ENCODE measurements at regions not wholly inside any gene's neighbourhood (a gene's known extent, or its start where the extent isn't known, plus 50 kb on each side); places are given as distances from the start of the nearest gene placed in this dataset.

DNA sequence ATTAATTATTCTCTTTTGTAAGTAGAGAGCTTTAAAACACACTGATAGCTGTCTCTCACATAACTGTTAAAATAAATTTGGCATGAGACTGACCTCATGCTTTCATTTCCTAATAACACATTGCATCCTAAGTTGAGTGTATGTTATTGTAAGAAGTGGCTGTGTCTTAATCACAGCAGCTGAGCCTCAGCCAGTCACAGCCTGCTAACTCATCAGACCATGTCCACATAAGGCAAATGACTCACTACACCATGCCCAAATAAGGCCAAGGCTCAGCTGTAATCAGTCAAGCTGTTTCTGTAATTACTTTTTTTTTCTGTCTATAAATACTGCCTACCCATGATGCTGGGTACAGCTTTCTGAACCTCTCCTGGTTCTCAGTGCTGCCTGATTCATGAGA, 860.9 kb downstream of the XPNPEP1 start:
- DNase-seq (peak; percentile 18), ATAC-seq (ENCODE audit: low read depth) (no peak)
- Histone ChIP-seq H2BK15ac (ENCODE audit: low read depth, low read length) (no peak overlapping the region), H3K4ac (ENCODE audit: low read depth, low read length) (no peak overlapping the region), H3K27me3 (ENCODE audit: control insufficient read depth, insufficient read depth, low read length) (no peaks in the 10 kb centered on the region), H2BK5ac (ENCODE audit: low read depth, low read length, poor library complexity, severe bottlenecking) (no peak overlapping the region), H3K56ac (ENCODE audit: extremely low read depth, insufficient read depth, low read length) (no peak overlapping the region), H2BK20ac (ENCODE audit: low read depth, low read length) (no peak overlapping the region), H3K4me3 (ENCODE audit: insufficient read depth, low read depth, low read length) (no peak overlapping the region), H3K9me3 (ENCODE audit: control insufficient read depth, insufficient read depth, low read length) (0 out of 2 replicates have a peak, but pooled peaks cover 2% of the 10 kb centered on the region), H2BK120ac (ENCODE audit: low read depth, low read length) (no peak overlapping the region), H3K4me2 (ENCODE audit: low read depth, low read length) (no peak overlapping the region), H3K9ac (ENCODE audit: low read depth, low read length) (no peak overlapping the region), H3K9me1 (ENCODE audit: insufficient read depth, low read length) (no peaks in the 10 kb centered on the region), H4K91ac (ENCODE audit: insufficient read depth, low read depth, low read length) (no peak overlapping the region), H3K18ac (ENCODE audit: low read depth, low read length) (no peak overlapping the region), H2AK5ac (ENCODE audit: low read depth, low read length) (no peak overlapping the region), H3K23ac (ENCODE audit: low read depth, low read length) (no peak overlapping the region), H4K8ac (ENCODE audit: low read depth in 2 of 2, low read length in 2 of 2) (no peak overlapping the region), H3K14ac (replicated peaks; ENCODE audit: low read depth, low read length) (no peak overlapping the region), H3K79me1 (ENCODE audit: low read depth in 1 of 2, low read length in 2 of 2) (no peaks in the 10 kb centered on the region), H2AK9ac (replicated peaks; ENCODE audit: low read depth, low read length, poor library complexity) (no peak overlapping the region), H4K20me1 (ENCODE audit: insufficient read depth, low read length) (no peaks in the 10 kb centered on the region), H4K5ac (ENCODE audit: low read depth, low read length) (no peak overlapping the region), H3K27ac (ENCODE audit: insufficient read depth, low read length) (no peak overlapping the region), H3K36me3 (ENCODE audit: control insufficient read depth, insufficient read depth, low read length) (no peaks in the 10 kb centered on the region), H2AFZ (replicated peaks; ENCODE audit: low read length, poor library complexity) (no peak overlapping the region), H3K4me1 (ENCODE audit: control insufficient read depth, insufficient read depth, low read length) (no peaks in the 10 kb centered on the region)
- in situ Hi-C loops (cut with MboI; ENCODE audit: low sequenced_read_pairs) (no loop called here), dilution Hi-C loops (cut with HindIII; ENCODE audit: low sequenced_read_pairs, unreplicated experiment) (no loop called here), intact Hi-C loops (cut with micrococcal nuclease) (no loop called here)
- ChIA-PET CTCF (no interaction called here), POLR2A (ENCODE audit: unreplicated experiment) (no interaction called here)
- TF ChIP-seq RFX5 (IDR thresholded peaks at IDR 0.05; ENCODE audit: low read depth, low read length) = no peak
- no TSS peak for BruUV-seq (replicated peaks)

Data from IMR-90 (cell line).